GM12878 (cell line): ENCODE measurements at regions not wholly inside any gene's neighbourhood (a gene's known extent, or its start where the extent isn't known, plus 50 kb on each side); places are given as distances from the start of the nearest gene placed in this dataset.

ENCODE experiments used
- ATAC-seq: fragments of 200-7000 bp; cut with Tn5 transposase; 3 replicates; pipeline ENCODE4 v1.9.1; 2020; ENCODE audit warnings: mild to moderate bottlenecking, moderate library complexity
- BruUV-seq: library from RNA; stranded (reverse); fragments of 400-500 nt; replicated peaks from 2 replicates; lab custom pipeline; 2021; lab: Mats Ljungman, UMichigan
- CTCF ChIA-PET: fragments of 300-600 bp; sonication (Branson Sonifier 250); formaldehyde crosslinking; extraction: SDS; loops from one replicate; lab custom pipeline; 2021; ENCODE audit warnings: inconsistent platforms; lab: Yijun Ruan, JAX
- POLR2A ChIA-PET: fragments of 350-600 bp; formaldehyde crosslinking; extraction: SDS; loops from one replicate; lab custom pipeline; 2021; ENCODE audit warnings: inconsistent platforms; lab: Charles Lee
- RAD21 ChIA-PET: fragments of 300-600 bp; sonication (Branson Sonifier 250); formaldehyde crosslinking; loops from one replicate; lab custom pipeline; 2023; ENCODE audit warnings: antibody characterized with exemption; ENCODE audit not compliant: unreplicated experiment; lab: Charles Lee
- SMC1A ChIA-PET: fragments of 300-600 bp; sonication (Branson Sonifier 250); formaldehyde crosslinking; loops from one replicate; lab custom pipeline; 2023; ENCODE audit not compliant: unreplicated experiment, uncharacterized antibody; lab: Charles Lee
- DNase-seq: peaks from one replicate; pipeline ENCODE4 v3.0.0-alpha.2; 2011; ENCODE audit warnings: low read depth, low spot score
- FAIRE-seq: peaks from 3 replicates; lab custom pipeline; 2011; peaks lifted over from hg19 to GRCh38; lab: Jason Lieb, UNC
- H2AFZ ChIP-seq: 2 replicates; pipeline ENCODE4 v1.6.0; 2011; ENCODE audit warnings: low read depth, low read length, control low read depth; ENCODE audit not compliant: control insufficient read depth
- H3K27ac ChIP-seq: 2 replicates; pipeline ENCODE4 v1.5.1; 2011; ENCODE audit warnings: control low read depth; ENCODE audit not compliant: control insufficient read depth, insufficient read depth
- H3K27me3 ChIP-seq, 2 experiments: replicated peaks in 1 of 2; 2 replicates each; pipeline versions ENCODE4 v1.6.0 to v1.6.1; 2011; ENCODE audit warnings: low read length in 1 of 2; ENCODE audit not compliant: control insufficient read depth in 2 of 2, insufficient read depth in 2 of 2
- H3K36me3 ChIP-seq, 2 experiments: 2 replicates each; pipeline ENCODE4 v1.5.1; 2011; ENCODE audit warnings: low read length in 1 of 2; ENCODE audit not compliant: control insufficient read depth in 2 of 2, insufficient read depth in 2 of 2
- H3K4me1 ChIP-seq: 2 replicates; pipeline ENCODE4 v1.6.1; 2011; ENCODE audit warnings: mild to moderate bottlenecking, low read length, moderate library complexity, mixed read lengths; ENCODE audit not compliant: control insufficient read depth, insufficient read depth
- H3K4me2 ChIP-seq: 2 replicates; pipeline ENCODE4 v1.6.0; 2011; ENCODE audit warnings: control low read depth; ENCODE audit not compliant: control insufficient read depth, insufficient read depth
- H3K4me3 ChIP-seq: fragments of 200-600 bp; sonication (generic); 2 replicates; pipeline ENCODE4 v1.5.1; 2016
- H3K79me2 ChIP-seq: 2 replicates; pipeline ENCODE4 v1.6.0; 2011; ENCODE audit warnings: low read length; ENCODE audit not compliant: control insufficient read depth, insufficient read depth
- H3K9ac ChIP-seq: 2 replicates; pipeline ENCODE4 v1.8.0; 2011; ENCODE audit warnings: low read length, control low read depth, mixed read lengths; ENCODE audit not compliant: control insufficient read depth, insufficient read depth
- H3K9me3 ChIP-seq: replicated peaks from 3 replicates; pipeline ENCODE4 v1.5.1; 2011; ENCODE audit warnings: mild to moderate bottlenecking, low read length; ENCODE audit not compliant: control insufficient read depth, insufficient read depth
- H4K20me1 ChIP-seq: 2 replicates; pipeline ENCODE4 v1.6.0; 2011; ENCODE audit not compliant: control insufficient read depth, insufficient read depth
- ASH2L ChIP-seq: fragments of 300-600, 200-600 bp; sonication (generic); IDR thresholded peaks from 2 replicates; pipeline ENCODE4 v1.6.1; 2017; ENCODE audit warnings: low read depth, mild to moderate bottlenecking, borderline replicate concordance
- BHLHE40 ChIP-seq, 2 experiments: fragments of 450-650 bp in 1 of 2; IDR thresholded peaks; 2 replicates each; pipeline ENCODE4 v1.6.1; 2011 to 2017; ENCODE audit warnings: low read depth in 2 of 2, borderline replicate concordance in 1 of 2, improper control_type of control experiment in 1 of 2, low read length in 1 of 2, mild to moderate bottlenecking in 1 of 2
- CEBPZ ChIP-seq: fragments of 150-350 bp; IDR thresholded peaks from 2 replicates; pipeline ENCODE4 v1.6.1; 2016; ENCODE audit warnings: low read depth, low read length
- CHD1 ChIP-seq: IDR thresholded peaks from 2 replicates; pipeline ENCODE4 v1.6.1; 2012; ENCODE audit warnings: low read depth, low read length, improper control_type of control experiment
- CREM ChIP-seq: IDR thresholded peaks from 2 replicates; pipeline ENCODE4 v1.6.1; 2014; ENCODE audit warnings: antibody characterized with exemption, low read depth
- HDAC2 ChIP-seq: fragments of 200-600 bp; sonication (generic); IDR thresholded peaks from 2 replicates; pipeline ENCODE4 v1.6.1; 2017
- MLLT1 ChIP-seq: fragments of 450-650 bp; IDR thresholded peaks from 2 replicates; pipeline ENCODE4 v1.6.1; 2016; ENCODE audit warnings: mild to moderate bottlenecking
- MTA3 ChIP-seq: IDR thresholded peaks from 2 replicates; pipeline ENCODE4 v1.6.1; 2012; ENCODE audit warnings: low read length, inconsistent platforms, borderline replicate concordance
- NBN ChIP-seq: fragments of 450-650 bp; IDR thresholded peaks from 2 replicates; pipeline ENCODE4 v1.6.1; 2016
- PML ChIP-seq: IDR thresholded peaks from 2 replicates; pipeline ENCODE4 v1.6.1; 2012; ENCODE audit warnings: low read length, inconsistent platforms
- RB1 ChIP-seq: fragments of 450-650 bp; formaldehyde crosslinking; IDR thresholded peaks from 2 replicates; pipeline ENCODE4 v1.6.1; 2017; ENCODE audit warnings: mild to moderate bottlenecking, borderline replicate concordance
- RELA ChIP-seq: fragments of 450-650 bp; IDR thresholded peaks from 2 replicates; pipeline ENCODE4 v1.8.0; 2014; ENCODE audit warnings: borderline replicate concordance; ENCODE audit not compliant: partially characterized antibody
- RUNX3 ChIP-seq: IDR thresholded peaks from 2 replicates; pipeline ENCODE4 v1.6.1; 2012; ENCODE audit warnings: low read length, inconsistent platforms
- SREBF1 ChIP-seq: IDR thresholded peaks from 2 replicates; pipeline ENCODE4 v1.6.1; 2012; ENCODE audit warnings: mild to moderate bottlenecking, low read length
- TAF1 ChIP-seq: IDR thresholded peaks from 2 replicates; pipeline ENCODE4 v1.6.1; 2011; ENCODE audit warnings: mild to moderate bottlenecking, low read depth, low read length, borderline replicate concordance
- TARDBP ChIP-seq: IDR thresholded peaks from 2 replicates; pipeline ENCODE4 v1.6.1; 2016; ENCODE audit warnings: borderline replicate concordance
- TCF12 ChIP-seq: IDR thresholded peaks from 2 replicates; pipeline ENCODE4 v1.6.1; 2011; ENCODE audit warnings: low read depth, mild to moderate bottlenecking, low read length
- ZSCAN29 ChIP-seq: fragments of 450-650 bp; IDR thresholded peaks from 2 replicates; pipeline ENCODE4 v1.6.1; 2017; ENCODE audit warnings: mild to moderate bottlenecking, moderate library complexity
- WGBS: methylation state at CpG from one replicate; pipeline ENCODE4 v1.1.6; 2016; ENCODE audit warnings: low lambda C conversion rate; ENCODE audit not compliant: insufficient replicate concordance, insufficient coverage; ENCODE audit errors: missing lambda C conversion rate; 5-methylcytosine and 5-hydroxymethylcytosine counted together
- in situ Hi-C: fragments of 300-500 bp; cut with MboI; formaldehyde crosslinking; loops from 9 replicates; pipeline ENCODE4 v1.14.3; 2018; ENCODE audit warnings: mixed read lengths
- intact Hi-C: fragments of 100-400 bp; cut with micrococcal nuclease; formaldehyde crosslinking; loops from one replicate; pipeline ENCODE4 v1.14.2; 2022; ENCODE audit not compliant: unreplicated experiment

- Histone ChIP-seq H3K27ac (no peak overlapping the region), H4K20me1 (no peaks in the 10 kb centered on the region), H3K9ac (no peak overlapping the region), H2AFZ (no peak overlapping the region), H3K4me1 (peaks cover 19% of the 10 kb centered on the region), H3K36me3 (no peaks in the 10 kb centered on the region), H3K4me3 (no peak overlapping the region), H3K4me2 (no peak overlapping the region), H3K27me3 (no peaks in the 10 kb centered on the region), H3K79me2 (no peaks in the 10 kb centered on the region), H3K9me3 (no peaks in the 10 kb centered on the region)
- FAIRE-seq (no peak), ATAC-seq (no peak), DNase-seq (no peak)
- intact Hi-C loops = no loop called here
- no TSS peak for BruUV-seq
- WGBS = 79% methylated on average over 32 of the region's 32 CpGs
- SMC1A ChIA-PET = no interaction called here
- in situ Hi-C loops = no loop called here
- RAD21 ChIA-PET = no interaction called here
- CTCF ChIA-PET = no interaction called here
- POLR2A ChIA-PET = interaction anchor here (0.5 kb wide), 1 partner anchor 305 kb away, joined by 3 read pairs; no protein-coding TSS in a partner anchor
- no peak for TF ChIP-seq CREM
- TF ChIP-seq RUNX3 = no peak
- TF ChIP-seq RB1 = no peak
- TF ChIP-seq CEBPZ = no peak
- TF ChIP-seq BHLHE40 (IDR thresholded peaks at IDR 0.05; ENCODE audit: borderline replicate concordance in 1 of 2, low read depth in 2 of 2, low read length in 1 of 2) = no peak
- no peak for TF ChIP-seq SREBF1
- TF ChIP-seq ZSCAN29 = no peak
- TF ChIP-seq ASH2L = no peak
- TF ChIP-seq RELA = no peak
- no peak for TF ChIP-seq NBN
- TF ChIP-seq MTA3 = no peak
- TF ChIP-seq TCF12 = no peak
- no peak for TF ChIP-seq TAF1
- TF ChIP-seq PML = no peak
- TF ChIP-seq TARDBP = no peak
- no peak for TF ChIP-seq MLLT1
- TF ChIP-seq CHD1 = no peak
- TF ChIP-seq HDAC2 = no peak
These were observed 161.5 kb downstream of the HSD17B3 start for GRCh38 chr9:96140296-96141127.
